NT2/D1 (cell line): ENCODE measurements at regions not wholly inside any gene's neighbourhood (a gene's known extent, or its start where the extent isn't known, plus 50 kb on each side); places are given as distances from the start of the nearest gene placed in this dataset.

Experiments
- SUZ12 ChIP-seq: IDR thresholded peaks from 2 replicates; pipeline ENCODE4 v1.6.1; 2011; ENCODE audit not compliant: insufficient read length, insufficient read depth; ENCODE audit errors: extremely low read depth
- YY1 ChIP-seq: IDR thresholded peaks from 2 replicates; pipeline ENCODE4 v1.6.1; 2011; ENCODE audit not compliant: insufficient read length, insufficient read depth
- ZNF274 ChIP-seq: IDR thresholded peaks from 2 replicates; pipeline ENCODE4 v1.6.1; 2011; ENCODE audit warnings: mild to moderate bottlenecking, low read depth, low read length

- TF ChIP-seq ZNF274 (no peak), YY1 (no peak), SUZ12 (no peak)
Measured at GRCh38 chr1:239943761-239944160, 147.9 kb upstream of the FMN2 start.
